ENCODE measurements at regions not wholly inside any gene's neighbourhood (a gene's known extent, or its start where the extent isn't known, plus 50 kb on each side); places are given as distances from the start of the nearest gene placed in this dataset.

- Histone ChIP-seq H3K4me2 (ENCODE audit: control insufficient read depth, insufficient read depth) (no peak overlapping the region), H2AFZ (ENCODE audit: control insufficient read depth, low read depth, low read length) (no peak overlapping the region), H3K9me3 (replicated peaks; ENCODE audit: control insufficient read depth, insufficient read depth, low read length) (no peaks in the 10 kb centered on the region), H3K4me1 (ENCODE audit: control insufficient read depth, insufficient read depth, low read length) (no peaks in the 10 kb centered on the region), H3K4me3 (no peak overlapping the region), H3K27me3 (replicated peaks in 1 of 2; ENCODE audit: control insufficient read depth in 2 of 2, insufficient read depth in 2 of 2, low read length in 1 of 2) (peaks cover 0 to 2% of the 10 kb centered on the region in 2 experiments; a peak in 1 of 4 replicates), H3K79me2 (ENCODE audit: control insufficient read depth, insufficient read depth, low read length) (no peaks in the 10 kb centered on the region), H3K27ac (ENCODE audit: control insufficient read depth, insufficient read depth) (no peak overlapping the region), H3K9ac (ENCODE audit: control insufficient read depth, insufficient read depth, low read length) (no peak overlapping the region), H4K20me1 (ENCODE audit: control insufficient read depth, insufficient read depth) (no peaks in the 10 kb centered on the region), H3K36me3 (ENCODE audit: control insufficient read depth in 2 of 2, insufficient read depth in 2 of 2, low read length in 1 of 2) (no peaks in the 10 kb centered on the region)
- TF ChIP-seq IRF4 (IDR thresholded peaks at IDR 0.05; ENCODE audit: low read depth, low read length): no peak
- TF ChIP-seq ESRRA (IDR thresholded peaks at IDR 0.05; ENCODE audit: low read length): no peak
- TF ChIP-seq NFYB (IDR thresholded peaks at IDR 0.05; ENCODE audit: insufficient read depth, low read depth, low read length): no peak
- TF ChIP-seq BCLAF1 (IDR thresholded peaks at IDR 0.05): no peak
- no peak for TF ChIP-seq HDAC6 (IDR thresholded peaks at IDR 0.05; ENCODE audit: unreplicated experiment)
- TF ChIP-seq SKIL (IDR thresholded peaks at IDR 0.05; ENCODE audit: low read depth, poor library complexity, severe bottlenecking): no peak
- TF ChIP-seq NR2C1 (IDR thresholded peaks at IDR 0.05): no peak
- no peak for TF ChIP-seq SMAD1 (IDR thresholded peaks at IDR 0.05; ENCODE audit: low read depth, partially characterized antibody)
- no peak for TF ChIP-seq CHD4 (IDR thresholded peaks at IDR 0.05)
- no peak for TF ChIP-seq CBX5 (IDR thresholded peaks at IDR 0.05; ENCODE audit: low read depth)
- TF ChIP-seq CREM (IDR thresholded peaks at IDR 0.05; ENCODE audit: low read depth): no peak
- TF ChIP-seq JUND (IDR thresholded peaks at IDR 0.05; ENCODE audit: low read depth, low read length): no peak
- TF ChIP-seq PRDM15 (CRISPR knock-in tag; IDR thresholded peaks at IDR 0.05): no peak
- TF ChIP-seq MTA3 (IDR thresholded peaks at IDR 0.05; ENCODE audit: borderline replicate concordance, low read length): no peak
- FAIRE-seq (no peak), DNase-seq (ENCODE audit: low read depth, low spot score) (no peak), ATAC-seq (no peak)
- SMC1A ChIA-PET (ENCODE audit: uncharacterized antibody, unreplicated experiment): no interaction called here
- no TSS peak for BruUV-seq (replicated peaks)
- intact Hi-C loops (cut with micrococcal nuclease; ENCODE audit: unreplicated experiment) (no loop called here), in situ Hi-C loops (cut with MboI) (no loop called here)
- CTCF ChIA-PET: no interaction called here
- 45% methylated on average over 12 of the region's 12 CpGs for WGBS (ENCODE audit: insufficient coverage, insufficient replicate concordance, low lambda C conversion rate, missing lambda C conversion rate)
- RAD21 ChIA-PET (ENCODE audit: unreplicated experiment): no interaction called here
- POLR2A ChIA-PET: no interaction called here
Measured at GRCh38 chr16:86965331-86965730, 351.9 kb downstream of the C16orf95 start.
